ENCODE measurements at regions not wholly inside any gene's neighbourhood (a gene's known extent, or its start where the extent isn't known, plus 50 kb on each side); places are given as distances from the start of the nearest gene placed in this dataset.

- DNase-seq = no peak
Measured at GRCh38 chrX:145178268-145178667, 69.0 kb upstream of the SPANXN1 start.

GRCh38 chrX:145190801-145191389 lies 56.4 kb upstream of the SPANXN1 start:
- DNase-seq = peak; percentile 49

Measured in eye (tissue), 1 donor.